Astrocyte of the spinal cord (primary cell): ENCODE measurements at regions not wholly inside any gene's neighbourhood (a gene's known extent, or its start where the extent isn't known, plus 50 kb on each side); places are given as distances from the start of the nearest gene placed in this dataset.
"Not testable (repeated sequence)": the region's sequence is repeated elsewhere in the genome, so short reads cannot be mapped to it uniquely, and the experiment has no call there.

Experiments
- DNase-seq: peaks from one replicate; pipeline ENCODE4 v3.0.0; 2011; ENCODE audit warnings: low read depth, low spot score
- H3K4me3 ChIP-seq: 2 replicates; pipeline ENCODE4 v1.5.1; 2011; ENCODE audit warnings: low read depth, mild to moderate bottlenecking, low read length, moderate library complexity
- in situ Hi-C: cut with HindIII; loops from 2 replicates; pipeline ENCODE4 v1.10.0; 2017; ENCODE audit warnings: low sequenced_read_pairs
- TF ChIP-seq, protein P1 (sequence below): IDR thresholded peaks from 2 replicates; pipeline ENCODE4 v1.5.1; 2012; ENCODE audit warnings: low read depth, mild to moderate bottlenecking, low read length, inconsistent platforms

DNA sequence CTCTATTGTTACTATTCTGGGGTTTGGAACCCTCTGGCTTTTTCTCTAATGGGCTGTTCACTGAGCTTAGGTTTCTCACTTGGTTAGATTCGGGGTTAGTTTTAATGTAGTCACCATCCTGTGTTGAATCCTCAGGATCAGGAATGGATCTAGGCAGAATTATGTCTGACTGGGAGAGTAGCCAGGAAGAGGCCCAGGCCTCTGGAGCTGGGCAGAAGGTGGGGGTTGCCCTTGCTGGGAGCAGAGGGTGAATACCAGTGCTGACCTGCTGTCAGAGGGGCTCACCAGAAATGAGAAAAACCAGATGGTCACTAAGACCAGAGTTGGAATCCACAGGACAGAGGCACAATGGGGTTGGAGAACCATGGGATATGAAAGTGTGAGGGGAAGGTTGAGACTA lies 126.6 kb upstream of the SLC4A4 start:
- DNase-seq: no peak
- TF ChIP-seq, protein P1, sequence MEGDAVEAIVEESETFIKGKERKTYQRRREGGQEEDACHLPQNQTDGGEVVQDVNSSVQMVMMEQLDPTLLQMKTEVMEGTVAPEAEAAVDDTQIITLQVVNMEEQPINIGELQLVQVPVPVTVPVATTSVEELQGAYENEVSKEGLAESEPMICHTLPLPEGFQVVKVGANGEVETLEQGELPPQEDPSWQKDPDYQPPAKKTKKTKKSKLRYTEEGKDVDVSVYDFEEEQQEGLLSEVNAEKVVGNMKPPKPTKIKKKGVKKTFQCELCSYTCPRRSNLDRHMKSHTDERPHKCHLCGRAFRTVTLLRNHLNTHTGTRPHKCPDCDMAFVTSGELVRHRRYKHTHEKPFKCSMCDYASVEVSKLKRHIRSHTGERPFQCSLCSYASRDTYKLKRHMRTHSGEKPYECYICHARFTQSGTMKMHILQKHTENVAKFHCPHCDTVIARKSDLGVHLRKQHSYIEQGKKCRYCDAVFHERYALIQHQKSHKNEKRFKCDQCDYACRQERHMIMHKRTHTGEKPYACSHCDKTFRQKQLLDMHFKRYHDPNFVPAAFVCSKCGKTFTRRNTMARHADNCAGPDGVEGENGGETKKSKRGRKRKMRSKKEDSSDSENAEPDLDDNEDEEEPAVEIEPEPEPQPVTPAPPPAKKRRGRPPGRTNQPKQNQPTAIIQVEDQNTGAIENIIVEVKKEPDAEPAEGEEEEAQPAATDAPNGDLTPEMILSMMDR: no peak
- in situ Hi-C loops: no loop called here
- no peak overlapping the region for H3K4me3 ChIP-seq

DNA sequence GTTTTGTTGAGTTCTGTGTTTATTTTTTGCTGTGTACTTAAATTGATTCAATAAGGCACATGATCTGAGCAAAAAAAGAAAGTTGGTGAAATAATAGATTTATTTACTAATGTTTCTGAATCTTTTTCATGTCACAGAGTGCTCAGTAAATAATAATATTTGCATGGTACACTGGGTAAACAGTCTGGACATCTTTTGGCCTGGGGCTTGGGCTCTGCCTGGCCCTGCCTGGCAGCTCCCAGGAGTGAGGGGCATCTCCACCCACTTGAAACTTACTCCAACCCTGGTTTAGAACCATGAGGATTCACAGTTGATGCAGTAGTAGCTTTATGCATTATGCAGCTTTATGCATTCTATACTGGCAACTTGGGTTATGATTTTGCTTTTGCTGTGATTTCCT lies 124.2 kb upstream of the SLC4A4 start:
- in situ Hi-C loops: no loop called here
- TF ChIP-seq, protein P1: no peak
- no peak for DNase-seq
- H3K4me3 ChIP-seq: no peak overlapping the region

DNA sequence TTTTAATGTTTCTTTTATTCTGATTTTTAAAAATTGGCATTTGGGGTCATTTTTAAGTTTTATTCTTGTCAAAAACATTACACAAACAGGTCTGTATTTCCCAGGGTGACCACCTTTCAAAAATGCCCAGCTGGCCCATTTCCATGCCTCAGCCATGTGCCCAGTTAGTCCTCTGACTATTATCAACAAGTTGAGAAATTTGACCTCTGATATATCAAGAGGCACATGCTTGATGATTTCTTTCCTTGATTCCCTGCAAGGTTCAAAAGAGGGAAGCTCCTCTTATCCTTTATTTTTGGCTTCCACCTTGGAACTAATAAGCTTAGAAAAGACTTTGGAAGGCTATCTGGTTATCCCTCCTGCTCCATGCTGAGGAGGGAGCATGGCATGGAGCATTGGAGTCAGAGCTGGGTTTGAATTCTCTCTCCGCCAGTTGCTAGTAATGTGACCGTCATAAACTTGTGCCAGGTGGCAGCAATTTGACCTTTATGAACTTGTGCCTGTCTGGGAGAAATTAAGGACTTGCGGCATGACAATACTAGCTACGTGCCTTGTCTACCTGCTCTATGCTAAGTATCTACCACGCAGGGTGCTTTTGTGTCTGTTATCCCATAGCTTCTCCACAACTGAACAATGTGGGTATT lies 122.4 kb upstream of the SLC4A4 start:
- DNase-seq: no peak
- H3K4me3 ChIP-seq: no peak overlapping the region
- TF ChIP-seq, protein P1: no peak
- in situ Hi-C loops: no loop called here

DNA sequence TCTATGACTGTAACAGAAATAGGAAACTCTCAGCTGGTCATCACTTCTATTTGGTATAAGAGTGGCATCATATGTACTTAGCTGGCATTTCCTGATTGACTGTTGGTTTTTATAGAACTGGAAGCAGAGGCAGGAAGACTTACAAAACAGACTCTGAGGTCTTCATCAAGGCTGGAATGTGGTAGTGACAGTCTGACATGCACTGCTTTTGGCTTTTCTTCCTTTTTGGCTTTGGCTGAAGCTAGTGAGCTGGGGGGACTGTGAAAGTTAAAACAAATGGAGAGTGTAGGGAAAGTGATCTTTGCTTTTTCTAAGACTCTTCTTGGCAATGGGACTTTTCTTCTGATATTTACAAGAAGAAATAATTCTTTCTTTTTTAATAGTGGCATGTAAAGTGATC lies 121.1 kb upstream of the SLC4A4 start:
- no peak for DNase-seq
- TF ChIP-seq, protein P1: no peak

DNA sequence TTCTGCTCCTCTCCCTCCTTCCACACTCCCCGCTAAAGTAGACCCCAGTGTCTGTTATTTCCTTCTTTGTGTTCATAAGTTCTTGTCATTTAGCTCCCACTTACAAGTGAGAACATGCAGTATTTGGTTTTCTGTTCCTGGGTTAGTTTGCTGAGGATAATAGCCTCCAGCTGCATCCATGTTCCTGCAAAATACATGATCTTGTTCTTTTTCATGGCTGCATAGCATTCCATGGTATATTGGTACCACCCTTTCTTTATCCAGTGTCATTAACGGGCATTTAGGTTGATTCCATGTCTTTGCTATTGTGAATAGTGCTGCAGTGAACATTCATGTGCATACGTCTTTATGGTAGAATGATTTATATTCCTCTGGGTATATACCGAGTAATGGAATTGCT lies 118.0 kb upstream of the SLC4A4 start:
- in situ Hi-C loops, H3K4me3 ChIP-seq, DNase-seq: not testable (repeated sequence)

More for the DNA sequence above, 121.1 kb upstream of the SLC4A4 start:
- in situ Hi-C loops: no loop called here
- no peak overlapping the region for H3K4me3 ChIP-seq

DNA sequence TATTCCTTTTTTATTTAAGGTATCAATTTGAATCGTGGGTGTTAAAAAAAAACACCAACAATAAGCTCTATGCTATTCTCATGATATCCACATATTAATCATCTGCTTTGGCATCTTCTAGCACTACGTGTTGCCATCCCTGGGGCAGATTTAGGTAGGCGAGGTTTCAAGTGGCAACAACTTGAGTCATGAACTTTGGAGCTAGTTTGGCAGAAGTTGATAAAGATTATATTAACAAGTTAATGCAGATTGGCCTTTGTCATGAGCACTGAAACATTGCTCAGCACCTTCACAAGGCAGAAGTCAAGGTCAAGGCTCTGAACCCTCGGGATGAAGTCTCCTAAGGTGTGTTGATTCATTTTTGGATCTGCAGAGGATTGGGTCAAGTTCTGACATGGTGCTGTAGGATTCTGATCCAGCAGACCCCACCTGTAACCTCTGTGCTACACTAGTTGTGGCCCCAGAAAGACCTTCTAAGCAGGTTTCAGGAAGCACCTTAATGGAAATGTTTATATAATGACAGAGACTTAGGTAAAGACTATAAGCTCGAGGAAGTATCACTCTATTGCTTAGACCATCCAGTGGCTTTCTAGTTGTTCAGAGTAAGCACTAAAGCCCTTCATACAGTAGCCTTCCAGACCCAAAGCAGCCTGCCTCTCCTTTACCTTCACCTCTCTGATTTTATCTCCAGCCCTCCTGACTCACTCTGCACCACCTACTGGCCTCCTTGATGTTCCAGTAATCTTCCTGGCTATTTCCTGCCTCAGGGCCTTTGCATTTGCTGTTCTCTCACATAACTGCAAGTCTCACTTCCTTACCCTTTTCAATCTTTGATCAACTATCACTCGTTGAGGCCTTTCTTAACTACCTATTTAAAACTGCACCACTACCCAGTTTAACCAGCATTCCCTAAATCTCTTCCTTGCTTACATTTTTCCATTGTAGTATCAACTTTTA lies 117.0 kb upstream of the SLC4A4 start:
- in situ Hi-C loops: no loop called here
- H3K4me3 ChIP-seq: no peak overlapping the region
- no peak for DNase-seq
- TF ChIP-seq, protein P1: no peak

DNA sequence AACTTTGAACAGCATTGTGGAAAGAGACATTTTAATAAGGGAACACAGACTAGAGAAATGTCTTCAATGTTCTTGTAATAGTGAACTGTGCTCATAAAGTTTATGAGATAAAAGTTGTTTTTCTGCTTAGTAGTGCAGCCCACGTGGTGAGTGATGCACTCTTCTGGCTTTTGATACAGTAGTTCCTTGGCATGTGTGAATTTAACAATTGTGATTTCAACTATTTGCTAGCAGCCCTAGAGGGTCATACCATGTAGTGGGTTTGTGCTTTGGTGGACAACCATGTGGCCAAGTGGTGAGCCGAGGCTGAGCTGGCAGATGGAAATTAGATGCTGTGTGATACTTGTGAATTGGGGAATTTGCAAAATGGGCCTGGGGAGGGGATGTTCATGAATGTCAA lies 116.2 kb upstream of the SLC4A4 start:
- no peak overlapping the region for H3K4me3 ChIP-seq
- TF ChIP-seq, protein P1: no peak

More for the DNA sequence above, 116.2 kb upstream of the SLC4A4 start:
- DNase-seq: no peak
- in situ Hi-C loops: no loop called here
